Amniotic stem cell (primary cell): ENCODE measurements at regions not wholly inside any gene's neighbourhood (a gene's known extent, or its start where the extent isn't known, plus 50 kb on each side); places are given as distances from the start of the nearest gene placed in this dataset.
"Not testable (repeated sequence)": the region's sequence is repeated elsewhere in the genome, so short reads cannot be mapped to it uniquely, and the experiment has no call there.

Experiments
- DNase-seq: peaks from one replicate; lab custom pipeline; 2025; lab: John Stamatoyannopoulos, UW

GRCh38 chr6:85864453-85865401 is 222.0 kb upstream of the SYNCRIP start:
- no peak for DNase-seq

- DNase-seq = no peak
Observed at GRCh38 chr6:85856235-85856634, 213.5 kb upstream of the SYNCRIP start.

GRCh38 chr6:85838351-85839119 is 195.8 kb upstream of the SYNCRIP start:
- not testable (repeated sequence) for DNase-seq

- DNase-seq = no peak
Observed at GRCh38 chr6:85828973-85829372, 186.3 kb upstream of the SYNCRIP start.

- no peak for DNase-seq
Observed at GRCh38 chr6:85826997-85827396, 184.3 kb upstream of the SYNCRIP start.

GRCh38 chr6:85824329-85824728 is 181.6 kb upstream of the SYNCRIP start:
- DNase-seq = no peak

GRCh38 chr6:85810558-85810957 is 167.9 kb upstream of the SYNCRIP start:
- DNase-seq = no peak

- no peak for DNase-seq
Observed at GRCh38 chr6:85803721-85804120, 161.0 kb upstream of the SYNCRIP start.

- DNase-seq = no peak
Observed at GRCh38 chr6:85802162-85802561, 159.5 kb upstream of the SYNCRIP start.

- no peak for DNase-seq
Observed at GRCh38 chr6:85798931-85799652, 156.4 kb upstream of the SYNCRIP start.

GRCh38 chr6:85797993-85798392 is 155.3 kb upstream of the SYNCRIP start:
- DNase-seq = no peak

GRCh38 chr6:85795945-85796344 is 153.3 kb upstream of the SYNCRIP start:
- no peak for DNase-seq

- DNase-seq = no peak
Observed at GRCh38 chr6:85792254-85792653, 149.6 kb upstream of the SYNCRIP start.

- no peak for DNase-seq
Observed at GRCh38 chr6:85775883-85776282, 133.2 kb upstream of the SYNCRIP start.

- no peak for DNase-seq
Observed at GRCh38 chr6:85772641-85773040, 130.0 kb upstream of the SYNCRIP start.

- no peak for DNase-seq
Observed at GRCh38 chr6:85771925-85772430, 129.3 kb upstream of the SYNCRIP start.

- DNase-seq = no peak
Observed at GRCh38 chr6:85771455-85771854, 128.8 kb upstream of the SYNCRIP start.

GRCh38 chr6:85764844-85765243 is 122.2 kb upstream of the SYNCRIP start:
- DNase-seq = no peak

- DNase-seq = peak; percentile 20
Observed at GRCh38 chr6:85756982-85757381, 114.3 kb upstream of the SYNCRIP start.

GRCh38 chr6:85754894-85755293 is 112.2 kb upstream of the SYNCRIP start:
- DNase-seq = no peak

- no peak for DNase-seq
Observed at GRCh38 chr6:85752602-85753001, 109.9 kb upstream of the SYNCRIP start.

GRCh38 chr6:85751374-85752055 is 108.8 kb upstream of the SYNCRIP start:
- no peak for DNase-seq
